ENCODE measurements at regions not wholly inside any gene's neighbourhood (a gene's known extent, or its start where the extent isn't known, plus 50 kb on each side); places are given as distances from the start of the nearest gene placed in this dataset.

DNA sequence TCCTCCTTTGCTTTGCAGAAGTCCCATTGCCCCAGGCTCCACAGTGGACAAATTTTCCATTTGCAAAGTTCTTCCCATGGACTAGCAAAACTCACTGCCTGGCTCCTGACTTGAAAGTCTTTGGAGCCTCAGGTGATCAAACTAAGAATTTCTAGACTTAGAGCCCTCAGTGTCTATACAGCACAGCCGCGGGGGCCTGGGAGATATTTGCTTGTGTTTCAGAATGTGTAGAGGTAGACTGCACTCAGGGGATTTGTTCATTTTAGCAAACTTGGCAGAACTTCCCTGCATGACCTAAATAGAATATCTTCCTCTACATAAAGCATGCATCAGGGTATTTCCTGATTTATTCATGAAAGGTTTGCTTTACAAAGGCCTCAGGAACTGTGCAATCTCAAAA lies 384.2 kb upstream of the ZNF462 start:
- no CpG with 5 or more reads among the region's 2 CpGs for WGBS (ENCODE audit: extremely low coverage, insufficient read length, low lambda C conversion rate)
- Histone ChIP-seq H3K23me2 (ENCODE audit: insufficient read length, low read depth, low read length, poor library complexity, severe bottlenecking) (no peaks in the 10 kb centered on the region), H3K27me3 (ENCODE audit: insufficient read depth, low read length) (no peaks in the 10 kb centered on the region), H4K91ac (ENCODE audit: insufficient read length, low read depth, low read length) (no peak overlapping the region), H4K8ac (replicated peaks; ENCODE audit: insufficient read length, low read depth, low read length) (no peak overlapping the region), H2BK5ac (ENCODE audit: insufficient read length, low read length) (no peak overlapping the region), H2AK5ac (ENCODE audit: insufficient read length, low read length) (no peak overlapping the region), H3K9ac (ENCODE audit: extremely low read depth, insufficient read length, low read length) (no peak overlapping the region), H2BK20ac (ENCODE audit: low read depth, low read length, poor library complexity, severe bottlenecking) (no peak overlapping the region), H3K4ac (ENCODE audit: low read depth, low read length) (no peak overlapping the region), H2BK15ac (ENCODE audit: low read depth, low read length) (no peak overlapping the region), H3K79me2 (ENCODE audit: insufficient read depth, low read length) (no peaks in the 10 kb centered on the region), H3K4me2 (ENCODE audit: insufficient read depth, insufficient read length, low read length) (no peak overlapping the region), H3K79me1 (ENCODE audit: insufficient read depth, low read depth, low read length, poor library complexity, severe bottlenecking) (no peaks in the 10 kb centered on the region), H2AFZ (ENCODE audit: low read length) (no peak overlapping the region), H3K4me1 (ENCODE audit: insufficient read depth, low read length) (no peaks in the 10 kb centered on the region), H3K14ac (ENCODE audit: insufficient read depth, low read length) (no peak overlapping the region), H4K5ac (ENCODE audit: insufficient read length, low read depth, low read length) (no peak overlapping the region), H4K20me1 (ENCODE audit: control insufficient read depth, insufficient read depth, insufficient read length) (no peaks in the 10 kb centered on the region), H2BK12ac (ENCODE audit: insufficient read length, low read depth, low read length) (no peak overlapping the region), H2BK120ac (ENCODE audit: low read depth, low read length, poor library complexity, severe bottlenecking) (no peak overlapping the region), H3K9me3 (ENCODE audit: control insufficient read depth, low read depth, low read length) (no peaks in the 10 kb centered on the region), H3T11ph (ENCODE audit: low read length) (no peak overlapping the region), H3K56ac (ENCODE audit: insufficient read length, low read depth, low read length) (no peak overlapping the region), H3K27ac (ENCODE audit: insufficient read length, low read depth, low read length) (no peak overlapping the region), H3K23ac (ENCODE audit: insufficient read length, low read depth, low read length) (no peak overlapping the region), H3K18ac (ENCODE audit: insufficient read length, low read depth, low read length) (no peak overlapping the region)
- TF ChIP-seq CTCF (conservative IDR thresholded peaks at IDR 0.05): no peak
- H3K4me1 Mint-ChIP-seq: peaks cover 0 to 5% of the 10 kb centered on the region in 2 experiments; a peak in 2 of 4 replicates
- no peaks in the 10 kb centered on the region for H3K27me3 Mint-ChIP-seq (ENCODE audit: low read depth)
- peaks cover 0 to 8% (median 0%) of the 10 kb centered on the region in 3 experiments; a peak in 3 of 7 replicates for H3K36me3 Mint-ChIP-seq (ENCODE audit: insufficient read depth in 1 of 3, low read depth in 3 of 3)
- peaks cover 11 to 13% of the 10 kb centered on the region in 2 experiments; a peak in 4 of 5 replicates for H3K9me3 Mint-ChIP-seq
- no peak for DNase-seq
- H3K4me3 Mint-ChIP-seq: no peak overlapping the region
- H3K27ac Mint-ChIP-seq: no peak overlapping the region; a peak in 1 of 7 replicates

All from H9 (cell line).